Fibroblast of villous mesenchyme (primary cell): ENCODE measurements at regions not wholly inside any gene's neighbourhood (a gene's known extent, or its start where the extent isn't known, plus 50 kb on each side); places are given as distances from the start of the nearest gene placed in this dataset.
A peak's percentile ranks its signal among the peaks of the same experiment; 100 is the strongest.

Experiments
- DNase-seq: peaks from one replicate; pipeline ENCODE4 v3.0.0-alpha.2; 2010; ENCODE audit warnings: low read depth
- H3K4me3 ChIP-seq: 2 replicates; pipeline ENCODE4 v1.5.1; 2011; ENCODE audit warnings: low read depth, mild to moderate bottlenecking, low read length
- TF ChIP-seq, protein P1 (sequence below): IDR thresholded peaks from 2 replicates; pipeline ENCODE4 v1.5.1; 2012; ENCODE audit warnings: low read depth, mild to moderate bottlenecking, low read length; ENCODE audit not compliant: insufficient read depth

DNA sequence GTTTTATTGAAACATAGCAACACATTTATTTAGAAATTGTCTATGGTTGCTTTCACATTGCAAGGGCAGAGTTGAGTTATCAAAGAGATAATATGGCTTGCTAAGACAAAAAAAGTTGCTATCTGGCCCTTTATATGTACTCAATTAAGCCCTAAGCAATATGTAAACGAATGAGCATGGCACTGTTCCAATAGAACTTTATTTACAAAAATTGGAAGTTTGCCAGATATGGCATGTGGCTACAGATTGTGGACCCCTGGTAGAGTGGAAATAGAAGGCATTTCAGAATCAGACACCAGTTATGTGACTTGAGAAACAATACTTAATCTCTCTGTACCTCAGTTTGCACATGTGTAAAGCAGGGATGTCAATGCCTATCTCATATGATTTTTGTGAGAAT is 515.6 kb upstream of the SGO1 start:
- H3K4me3 ChIP-seq = no peak overlapping the region
- TF ChIP-seq, protein P1, sequence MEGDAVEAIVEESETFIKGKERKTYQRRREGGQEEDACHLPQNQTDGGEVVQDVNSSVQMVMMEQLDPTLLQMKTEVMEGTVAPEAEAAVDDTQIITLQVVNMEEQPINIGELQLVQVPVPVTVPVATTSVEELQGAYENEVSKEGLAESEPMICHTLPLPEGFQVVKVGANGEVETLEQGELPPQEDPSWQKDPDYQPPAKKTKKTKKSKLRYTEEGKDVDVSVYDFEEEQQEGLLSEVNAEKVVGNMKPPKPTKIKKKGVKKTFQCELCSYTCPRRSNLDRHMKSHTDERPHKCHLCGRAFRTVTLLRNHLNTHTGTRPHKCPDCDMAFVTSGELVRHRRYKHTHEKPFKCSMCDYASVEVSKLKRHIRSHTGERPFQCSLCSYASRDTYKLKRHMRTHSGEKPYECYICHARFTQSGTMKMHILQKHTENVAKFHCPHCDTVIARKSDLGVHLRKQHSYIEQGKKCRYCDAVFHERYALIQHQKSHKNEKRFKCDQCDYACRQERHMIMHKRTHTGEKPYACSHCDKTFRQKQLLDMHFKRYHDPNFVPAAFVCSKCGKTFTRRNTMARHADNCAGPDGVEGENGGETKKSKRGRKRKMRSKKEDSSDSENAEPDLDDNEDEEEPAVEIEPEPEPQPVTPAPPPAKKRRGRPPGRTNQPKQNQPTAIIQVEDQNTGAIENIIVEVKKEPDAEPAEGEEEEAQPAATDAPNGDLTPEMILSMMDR = no peak
- no peak for DNase-seq

- TF ChIP-seq, protein P1 = no peak
- DNase-seq = no peak
These were observed 514.7 kb upstream of the SGO1 start for GRCh38 chr3:20700714-20701113.

GRCh38 chr3:20698896-20699295 is 512.9 kb upstream of the SGO1 start:
- no peak for DNase-seq
- H3K4me3 ChIP-seq = no peak overlapping the region
- TF ChIP-seq, protein P1 = no peak

More at GRCh38 chr3:20700714-20701113, 514.7 kb upstream of the SGO1 start:
- no peak overlapping the region for H3K4me3 ChIP-seq

GRCh38 chr3:20696388-20697150 is 510.6 kb upstream of the SGO1 start:
- TF ChIP-seq, protein P1 = no peak
- no peak for DNase-seq
- no peak overlapping the region for H3K4me3 ChIP-seq

GRCh38 chr3:20692675-20693074 is 506.7 kb upstream of the SGO1 start:
- no peak overlapping the region for H3K4me3 ChIP-seq
- TF ChIP-seq, protein P1 = no peak
- DNase-seq = no peak

DNA sequence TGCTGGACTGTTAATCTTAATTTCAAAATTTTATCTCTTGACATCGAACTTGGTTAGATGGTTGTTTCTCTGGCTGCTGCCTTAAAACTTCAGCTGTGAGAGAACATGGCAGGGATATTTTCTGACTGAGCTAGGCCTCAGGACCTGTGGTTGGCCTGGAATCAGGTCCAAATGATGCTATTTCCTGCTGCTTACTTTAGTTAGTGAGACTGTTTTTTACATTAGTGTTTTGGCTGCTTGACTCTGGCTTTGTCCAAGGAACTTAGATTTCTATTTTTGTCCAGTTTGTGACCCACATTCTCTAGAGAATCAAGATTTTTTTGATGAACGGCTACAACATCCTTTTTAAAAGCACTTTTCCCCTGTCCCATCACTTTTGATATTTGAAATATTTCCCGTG is 497.9 kb upstream of the SGO1 start:
- DNase-seq = peak; percentile 3
- TF ChIP-seq, protein P1 = no peak
- H3K4me3 ChIP-seq = no peak overlapping the region

- no peak for DNase-seq
- TF ChIP-seq, protein P1 = no peak
- no peak overlapping the region for H3K4me3 ChIP-seq
These were observed 496.6 kb upstream of the SGO1 start for GRCh38 chr3:20682573-20682972.
